ENCODE measurements at regions not wholly inside any gene's neighbourhood (a gene's known extent, or its start where the extent isn't known, plus 50 kb on each side); places are given as distances from the start of the nearest gene placed in this dataset.

DNA sequence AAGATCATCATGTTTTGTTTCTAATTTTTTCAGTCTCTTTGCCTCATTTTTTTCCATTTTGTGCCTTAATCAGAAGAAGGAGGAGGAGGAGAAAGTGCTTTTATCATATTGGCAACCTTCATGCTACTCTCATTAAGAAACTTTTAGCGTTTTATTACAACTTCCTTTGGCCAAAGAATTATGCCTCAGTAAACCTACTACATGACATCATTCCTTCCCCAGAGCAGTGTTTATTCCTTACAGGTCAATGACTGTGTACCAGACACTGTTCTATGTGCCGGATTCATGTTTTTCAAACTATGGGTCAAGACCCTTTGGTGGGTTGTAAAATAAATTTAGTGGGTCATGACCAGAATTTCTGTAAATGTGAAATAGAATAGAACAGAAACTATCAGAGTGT lies 110.4 kb downstream of the SLC30A10 start:
- Histone ChIP-seq H3K36me3 (no peaks in the 10 kb centered on the region), H3K4me3 (no peak overlapping the region), H3K27me3 (replicated peaks in 1 of 7) (peaks cover 0 to 21% (median 0%) of the 10 kb centered on the region in 7 donors), H3K4me1 (no peaks in the 10 kb centered on the region), H3K9me3 (no peaks in the 10 kb centered on the region), H3K27ac (no peak overlapping the region)
- no peak for TF ChIP-seq POLR2AphosphoS5 (IDR thresholded peaks at IDR 0.05)
- TF ChIP-seq POLR2A (IDR thresholded peaks at IDR 0.05) = no peak
- TF ChIP-seq, protein P1, sequence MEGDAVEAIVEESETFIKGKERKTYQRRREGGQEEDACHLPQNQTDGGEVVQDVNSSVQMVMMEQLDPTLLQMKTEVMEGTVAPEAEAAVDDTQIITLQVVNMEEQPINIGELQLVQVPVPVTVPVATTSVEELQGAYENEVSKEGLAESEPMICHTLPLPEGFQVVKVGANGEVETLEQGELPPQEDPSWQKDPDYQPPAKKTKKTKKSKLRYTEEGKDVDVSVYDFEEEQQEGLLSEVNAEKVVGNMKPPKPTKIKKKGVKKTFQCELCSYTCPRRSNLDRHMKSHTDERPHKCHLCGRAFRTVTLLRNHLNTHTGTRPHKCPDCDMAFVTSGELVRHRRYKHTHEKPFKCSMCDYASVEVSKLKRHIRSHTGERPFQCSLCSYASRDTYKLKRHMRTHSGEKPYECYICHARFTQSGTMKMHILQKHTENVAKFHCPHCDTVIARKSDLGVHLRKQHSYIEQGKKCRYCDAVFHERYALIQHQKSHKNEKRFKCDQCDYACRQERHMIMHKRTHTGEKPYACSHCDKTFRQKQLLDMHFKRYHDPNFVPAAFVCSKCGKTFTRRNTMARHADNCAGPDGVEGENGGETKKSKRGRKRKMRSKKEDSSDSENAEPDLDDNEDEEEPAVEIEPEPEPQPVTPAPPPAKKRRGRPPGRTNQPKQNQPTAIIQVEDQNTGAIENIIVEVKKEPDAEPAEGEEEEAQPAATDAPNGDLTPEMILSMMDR (IDR thresholded peaks at IDR 0.05 in 8 of 11, conservative IDR thresholded peaks at IDR 0.05 in 3 of 11) = no peak
- 69 to 90% (median 81%) methylated on average over 2 of the region's 2 CpGs for WGBS, 5 donors
- intact Hi-C loops (cut with DNase I; ENCODE audit: low total_unique reads) = no loop called here
- no peak for DNase-seq

DNA sequence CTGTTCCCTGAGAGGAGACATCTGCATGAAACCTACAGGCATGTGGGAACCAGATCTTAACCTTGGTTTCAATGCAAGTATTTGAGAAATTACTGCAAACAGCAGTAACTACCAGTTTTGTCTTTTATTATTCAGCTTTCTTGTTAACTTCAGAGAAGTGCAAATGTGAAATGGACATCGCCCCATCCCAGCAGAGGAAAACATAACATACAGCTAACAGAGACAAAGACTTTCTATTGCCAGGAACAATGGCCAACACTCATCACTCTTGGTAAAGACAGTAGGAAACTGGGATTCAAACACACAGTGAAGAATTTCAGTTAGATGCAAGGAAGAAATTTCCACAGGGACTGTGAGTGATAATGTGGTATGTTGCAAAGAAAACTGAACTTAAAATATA lies 115.1 kb downstream of the SLC30A10 start:
- Histone ChIP-seq H3K36me3 (no peaks in the 10 kb centered on the region), H3K27ac (no peak overlapping the region), H3K4me3 (no peak overlapping the region), H3K27me3 (replicated peaks in 1 of 7) (peaks cover 0 to 18% (median 0%) of the 10 kb centered on the region in 7 donors), H3K4me1 (no peaks in the 10 kb centered on the region), H3K9me3 (no peaks in the 10 kb centered on the region)
- 66 to 93% (median 88%) methylated on average over 1 of the region's 1 CpG for WGBS, 5 donors
- intact Hi-C loops (cut with DNase I; ENCODE audit: low total_unique reads) = loop anchor here (5.0 kb wide), 1 partner anchor 1481 kb away; no protein-coding TSS in a partner anchor
- no peak for DNase-seq
- TF ChIP-seq POLR2A (IDR thresholded peaks at IDR 0.05) (no peak), POLR2AphosphoS5 (IDR thresholded peaks at IDR 0.05) (no peak)
- TF ChIP-seq, protein P1 (IDR thresholded peaks at IDR 0.05 in 8 of 11, conservative IDR thresholded peaks at IDR 0.05 in 3 of 11) = no peak

DNA sequence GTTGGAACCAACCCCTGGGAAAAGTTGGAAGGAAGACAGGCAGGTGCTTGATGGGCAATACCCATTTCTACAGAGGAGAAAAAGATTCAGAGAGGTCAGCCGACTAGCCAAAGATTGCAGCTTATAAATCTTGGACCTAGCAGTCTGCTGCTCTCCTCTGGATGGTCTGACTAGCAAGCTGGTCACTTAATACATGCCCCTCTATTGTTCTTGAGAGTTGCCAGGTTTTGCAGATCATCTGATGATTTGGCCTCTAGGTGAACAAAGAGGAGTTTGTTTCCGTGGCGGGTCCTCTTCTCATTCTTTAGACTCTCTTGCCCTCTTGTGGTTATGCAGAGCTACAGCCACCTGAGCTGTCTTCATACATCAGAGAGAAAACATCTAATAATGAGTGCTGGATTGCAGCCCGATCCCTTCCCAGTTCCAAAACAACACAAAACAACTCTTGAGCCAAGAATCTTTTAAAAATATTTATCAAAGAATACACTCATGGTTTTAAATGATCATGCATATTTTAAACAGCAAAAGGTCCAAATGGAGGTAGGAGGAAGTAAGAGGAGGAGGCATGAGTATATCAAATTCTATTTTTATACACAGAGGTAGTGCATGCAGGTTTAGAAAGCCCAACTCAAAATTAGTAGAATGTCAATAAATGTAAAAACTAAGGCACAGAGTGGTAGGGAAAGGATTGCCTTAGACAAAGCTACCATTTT lies 115.7 kb downstream of the SLC30A10 start:
- WGBS, 5 donors = 13 to 26% (median 20%) methylated on average over 4 of the region's 4 CpGs
- Histone ChIP-seq H3K4me1 (no peaks in the 10 kb centered on the region), H3K9me3 (no peaks in the 10 kb centered on the region), H3K36me3 (no peaks in the 10 kb centered on the region), H3K4me3 (no peak overlapping the region), H3K27ac (no peak overlapping the region), H3K27me3 (replicated peaks in 1 of 7) (peaks cover 0 to 18% (median 0%) of the 10 kb centered on the region in 7 donors)
- intact Hi-C loops (cut with DNase I; ENCODE audit: low total_unique reads) = loop anchor here (5.0 kb wide), 1 partner anchor 1480 kb away; no protein-coding TSS in a partner anchor
- TF ChIP-seq, protein P1 (IDR thresholded peaks at IDR 0.05 in 8 of 11, conservative IDR thresholded peaks at IDR 0.05 in 3 of 11) = peak; percentile 22 to 71 (median 55)
- no peak for TF ChIP-seq POLR2AphosphoS5 (IDR thresholded peaks at IDR 0.05)
- no peak for DNase-seq

DNA sequence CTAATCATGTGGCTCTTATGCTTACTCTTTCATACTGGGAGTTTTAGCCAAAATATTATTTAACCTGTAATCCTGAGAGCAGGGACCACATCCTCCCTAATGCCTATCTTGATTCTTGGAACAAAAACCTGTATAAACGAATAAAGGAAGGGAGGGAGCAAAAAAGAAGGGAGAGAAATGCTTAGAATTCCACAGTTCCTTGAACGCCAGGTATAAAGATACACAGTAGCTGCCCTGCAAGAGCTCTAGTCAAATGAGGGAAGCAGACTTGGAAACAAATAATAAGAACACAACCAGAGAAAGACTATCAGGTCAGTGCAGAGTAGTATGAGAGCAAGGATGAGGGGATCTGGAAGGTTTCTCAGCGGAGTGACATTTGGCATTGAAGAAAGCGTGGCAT lies 116.3 kb downstream of the SLC30A10 start:
- H3K27me3 ChIP-seq (replicated peaks in 1 of 7) = peaks cover 0 to 18% (median 0%) of the 10 kb centered on the region in 7 donors
- H3K27ac ChIP-seq = no peak overlapping the region
- no peak for TF ChIP-seq POLR2A (IDR thresholded peaks at IDR 0.05)
- TF ChIP-seq, protein P1 (IDR thresholded peaks at IDR 0.05 in 8 of 11, conservative IDR thresholded peaks at IDR 0.05 in 3 of 11) = no peak
- no peak for TF ChIP-seq POLR2AphosphoS5 (IDR thresholded peaks at IDR 0.05)
- no peaks in the 10 kb centered on the region for H3K9me3 ChIP-seq
- no peak overlapping the region for H3K4me3 ChIP-seq
- DNase-seq = no peak
- intact Hi-C loops (cut with DNase I; ENCODE audit: low total_unique reads) = loop anchor here (5.0 kb wide), 1 partner anchor 1480 kb away; no protein-coding TSS in a partner anchor
- WGBS, 5 donors = 47 to 56% (median 50%) methylated on average over 4 of the region's 4 CpGs
- H3K36me3 ChIP-seq = no peaks in the 10 kb centered on the region
- H3K4me1 ChIP-seq = no peaks in the 10 kb centered on the region
